T-cell (primary cell): ENCODE measurements at regions not wholly inside any gene's neighbourhood (a gene's known extent, or its start where the extent isn't known, plus 50 kb on each side); places are given as distances from the start of the nearest gene placed in this dataset.

Experiments used
- ATAC-seq, 4 experiments: fragments of 200-7000 bp in 3 of 4; fragments of 150-1000 bp in 1 of 4; cut with Tn5 transposase; replicated peaks in 1 of 4; 1 replicate in 3 of 4; 2 replicates in 1 of 4; pipeline ENCODE4 v1.10.0; 2021; ENCODE audit warnings: moderate library complexity in 3 of 4, mild to moderate bottlenecking in 2 of 4, moderate number of reproducible peaks in 1 of 4
- CTCF ChIA-PET, 2 donors: fragments of 300-600 bp; sonication (Branson Sonifier 250); formaldehyde crosslinking; loops; one replicate each; lab custom pipeline; 2022; ENCODE audit warnings: antibody characterized with exemption in 2 of 2; lab: Charles Lee
- POLR2A ChIA-PET, 2 donors: fragments of 300-600 bp; sonication (Branson Sonifier 250); formaldehyde crosslinking; loops; one replicate each; lab custom pipeline; 2022; ENCODE audit warnings: antibody characterized with exemption in 2 of 2; lab: Charles Lee
- DNase-seq, 35 experiments: peaks; one replicate each; pipeline versions ENCODE4 v3.0.0 to v3.0.0-alpha.2; 2013 to 2023
- H3K27ac ChIP-seq: one replicate; pipeline ENCODE4 v1.5.1; 2013; ENCODE audit warnings: low read length
- H3K27me3 ChIP-seq, 2 experiments: replicated peaks in 1 of 2; 1 replicate in 1 of 2; 2 replicates in 1 of 2; pipeline versions ENCODE4 v1.6.1 to v1.7.0; 2013; ENCODE audit warnings: low read length in 1 of 2, mixed read lengths in 1 of 2; ENCODE audit not compliant: control insufficient read depth in 2 of 2, insufficient read depth in 2 of 2; ENCODE audit errors: extremely low read depth in 1 of 2
- H3K36me3 ChIP-seq, 2 donors: 1 replicate in 1 of 2; 2 replicates in 1 of 2; pipeline versions ENCODE4 v1.6.1 to v1.7.0; 2013; ENCODE audit warnings: low read length in 1 of 2; ENCODE audit not compliant: control insufficient read depth in 2 of 2, insufficient read depth in 1 of 2; ENCODE audit errors: extremely low read depth in 1 of 2
- H3K4me1 ChIP-seq, 2 experiments: 1 replicate in 1 of 2; 2 replicates in 1 of 2; pipeline versions ENCODE4 v1.6.1 to v1.7.0; 2013; ENCODE audit warnings: low read length in 2 of 2, mixed read lengths in 1 of 2; ENCODE audit not compliant: insufficient read depth in 2 of 2, control insufficient read depth in 1 of 2; ENCODE audit errors: extremely low read depth in 1 of 2
- H3K4me3 ChIP-seq, 2 donors: 1 replicate in 1 of 2; 2 replicates in 1 of 2; pipeline versions ENCODE4 v1.5.1 to v1.7.0; 2013; ENCODE audit warnings: mild to moderate bottlenecking in 2 of 2, low read length in 1 of 2, moderate library complexity in 1 of 2; ENCODE audit not compliant: control insufficient read depth in 1 of 2; ENCODE audit errors: extremely low read depth in 1 of 2
- H3K9me3 ChIP-seq: 2 replicates; pipeline ENCODE4 v1.7.0; 2013
- H3K27ac Mint-ChIP-seq, 2 donors: one replicate each; pipeline ENCODE4 v1.8.0; 2020 to 2021; ENCODE audit warnings: mild to moderate bottlenecking in 2 of 2, mixed read lengths in 2 of 2
- H3K27me3 Mint-ChIP-seq, 2 donors: one replicate each; pipeline ENCODE4 v1.8.0; 2021 to 2022; ENCODE audit warnings: mixed read lengths in 2 of 2
- H3K36me3 Mint-ChIP-seq: one replicate; pipeline ENCODE4 v1.8.0; 2021; ENCODE audit warnings: mixed read lengths
- H3K4me1 Mint-ChIP-seq, 3 donors: one replicate each; pipeline ENCODE4 v1.8.0; 2020 to 2022; ENCODE audit warnings: mixed read lengths in 3 of 3, mild to moderate bottlenecking in 1 of 3
- H3K4me3 Mint-ChIP-seq, 3 donors: one replicate each; pipeline ENCODE4 v1.8.0; 2020 to 2022; ENCODE audit warnings: mild to moderate bottlenecking in 3 of 3, mixed read lengths in 3 of 3, moderate library complexity in 3 of 3
- H3K9me3 Mint-ChIP-seq, 3 donors: one replicate each; pipeline ENCODE4 v1.8.0; 2020 to 2022; ENCODE audit warnings: mixed read lengths in 3 of 3
- WGBS: methylation state at CpG from one replicate; pipeline ENCODE4 v1.1.5; 2013; ENCODE audit warnings: missing lambda C conversion rate; ENCODE audit not compliant: insufficient coverage; 5-methylcytosine and 5-hydroxymethylcytosine counted together

DNA sequence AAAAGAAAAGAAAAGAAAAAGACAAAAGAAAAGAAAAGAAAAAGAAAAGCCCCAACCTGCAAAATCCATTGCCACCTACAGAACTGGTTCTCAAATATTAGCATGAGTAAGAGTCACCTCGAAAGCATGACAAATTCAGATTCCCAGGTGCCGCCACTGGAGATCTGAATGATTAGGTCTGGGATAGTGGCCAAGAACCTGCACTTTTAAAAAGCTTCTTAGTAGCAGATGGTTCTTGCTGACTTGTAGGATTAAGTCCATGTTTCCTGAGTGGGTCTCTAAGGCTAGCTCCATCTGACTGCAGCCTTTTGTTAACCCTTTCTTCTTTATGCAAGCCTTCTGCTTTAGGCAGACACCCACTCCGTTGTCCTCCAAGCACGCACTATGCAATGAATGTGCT lies 178.5 kb upstream of the CDH18 start:
- ChIA-PET CTCF (no interaction called here), POLR2A (no interaction called here)
- no peak for ATAC-seq
- Mint-ChIP-seq H3K27ac (no peak overlapping the region), H3K4me1 (no peaks in the 10 kb centered on the region), H3K27me3 (no peaks in the 10 kb centered on the region), H3K36me3 (no peaks in the 10 kb centered on the region), H3K9me3 (peaks cover 0 to 5% (median 3%) of the 10 kb centered on the region in 3 donors), H3K4me3 (no peak overlapping the region)
- Histone ChIP-seq H3K27me3 (no peaks in the 10 kb centered on the region), H3K9me3 (no peaks in the 10 kb centered on the region), H3K4me1 (no peaks in the 10 kb centered on the region), H3K27ac (no peak overlapping the region), H3K36me3 (no peaks in the 10 kb centered on the region), H3K4me3 (no peak overlapping the region)
- WGBS: 100% methylated on average over 1 of the region's 4 CpGs
- DNase-seq: no peak

GRCh38 chr5:20158006-20158405 lies 170.0 kb upstream of the CDH18 start:
- no peaks in the 10 kb centered on the region for H3K36me3 ChIP-seq
- no peak overlapping the region for H3K4me3 ChIP-seq
- no peak for ATAC-seq
- no peaks in the 10 kb centered on the region for H3K27me3 ChIP-seq
- ChIA-PET CTCF (no interaction called here), POLR2A (no interaction called here)
- peaks cover 3% of the 10 kb centered on the region for H3K9me3 ChIP-seq
- no peak overlapping the region for H3K27ac ChIP-seq
- H3K4me3 Mint-ChIP-seq: no peak overlapping the region
- H3K27ac Mint-ChIP-seq: no peak overlapping the region
- no peak for DNase-seq
- H3K27me3 Mint-ChIP-seq: no peaks in the 10 kb centered on the region
- WGBS: no CpG with 5 or more reads among the region's 1 CpG
- no peaks in the 10 kb centered on the region for H3K4me1 Mint-ChIP-seq
- peaks cover 20 to 26% (median 26%) of the 10 kb centered on the region in 3 donors for H3K9me3 Mint-ChIP-seq
- no peaks in the 10 kb centered on the region for H3K4me1 ChIP-seq
- no peaks in the 10 kb centered on the region for H3K36me3 Mint-ChIP-seq

- H3K4me1 Mint-ChIP-seq: no peaks in the 10 kb centered on the region
- H3K9me3 ChIP-seq: peaks cover 3% of the 10 kb centered on the region
- peaks cover 20 to 26% (median 26%) of the 10 kb centered on the region in 3 donors for H3K9me3 Mint-ChIP-seq
- no peaks in the 10 kb centered on the region for H3K4me1 ChIP-seq
- no peak overlapping the region for H3K4me3 ChIP-seq
- ChIA-PET CTCF (no interaction called here), POLR2A (no interaction called here)
- H3K4me3 Mint-ChIP-seq: no peak overlapping the region
- H3K36me3 Mint-ChIP-seq: no peaks in the 10 kb centered on the region
- no peaks in the 10 kb centered on the region for H3K36me3 ChIP-seq
- no peak for DNase-seq
- no peaks in the 10 kb centered on the region for H3K27me3 ChIP-seq
- ATAC-seq: no peak
- no peak overlapping the region for H3K27ac ChIP-seq
- H3K27ac Mint-ChIP-seq: no peak overlapping the region
- no CpG with 5 or more reads among the region's 2 CpGs for WGBS
- H3K27me3 Mint-ChIP-seq: no peaks in the 10 kb centered on the region
These were observed 169.1 kb upstream of the CDH18 start for GRCh38 chr5:20157089-20157488.

DNA sequence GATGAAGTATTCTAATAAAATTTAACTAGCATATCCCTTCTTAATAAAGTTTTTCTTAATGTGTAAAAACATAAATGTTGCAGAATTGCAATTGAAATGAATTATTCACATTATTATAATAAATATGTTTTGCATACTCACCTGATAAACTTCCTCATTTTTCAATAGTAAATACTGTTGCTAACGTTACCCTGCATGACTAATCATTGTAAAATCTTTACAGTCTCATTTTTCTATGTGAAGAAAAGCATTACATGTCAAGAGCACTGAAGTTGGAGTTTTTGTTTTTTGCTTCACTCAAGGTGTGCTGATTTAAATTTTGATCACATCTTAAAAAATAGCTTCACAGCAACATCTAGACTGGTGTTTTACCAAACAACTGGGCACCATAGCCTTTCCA lies 157.2 kb upstream of the CDH18 start:
- Mint-ChIP-seq H3K4me3 (no peak overlapping the region), H3K9me3 (peaks cover 16 to 39% (median 25%) of the 10 kb centered on the region in 3 donors), H3K27me3 (no peaks in the 10 kb centered on the region), H3K36me3 (no peaks in the 10 kb centered on the region), H3K27ac (no peak overlapping the region), H3K4me1 (no peaks in the 10 kb centered on the region)
- POLR2A ChIA-PET: no interaction called here
- Histone ChIP-seq H3K4me3 (no peak overlapping the region), H3K4me1 (no peaks in the 10 kb centered on the region), H3K36me3 (no peaks in the 10 kb centered on the region), H3K9me3 (no peaks in the 10 kb centered on the region), H3K27ac (no peak overlapping the region), H3K27me3 (no peaks in the 10 kb centered on the region)
- DNase-seq: no peak
- WGBS: no CpG with 5 or more reads among the region's 1 CpG
- CTCF ChIA-PET: interaction anchor here in 1 of 2 donors (0.5 kb wide), 1 partner anchor 1960 kb away, joined by 5 read pairs; no protein-coding TSS in a partner anchor
- no peak for ATAC-seq

- Histone ChIP-seq H3K4me1 (no peaks in the 10 kb centered on the region), H3K4me3 (no peak overlapping the region), H3K36me3 (no peaks in the 10 kb centered on the region), H3K9me3 (no peaks in the 10 kb centered on the region), H3K27me3 (no peaks in the 10 kb centered on the region), H3K27ac (no peak overlapping the region)
- ATAC-seq (no peak), DNase-seq (no peak)
- Mint-ChIP-seq H3K4me1 (no peaks in the 10 kb centered on the region), H3K36me3 (no peaks in the 10 kb centered on the region), H3K9me3 (peaks cover 16 to 45% (median 26%) of the 10 kb centered on the region in 3 donors), H3K4me3 (no peak overlapping the region), H3K27ac (no peak overlapping the region), H3K27me3 (no peaks in the 10 kb centered on the region)
- CTCF ChIA-PET: no interaction called here
- POLR2A ChIA-PET: interaction anchor here in 1 of 2 donors (0.5 kb wide), 1 partner anchor 26 kb away, joined by 4 read pairs; no protein-coding TSS in a partner anchor
- no CpG with 5 or more reads among the region's 3 CpGs for WGBS
These were observed 141.5 kb upstream of the CDH18 start for GRCh38 chr5:20129501-20129900.

GRCh38 chr5:20128343-20128742 lies 140.3 kb upstream of the CDH18 start:
- peaks cover 9 to 40% (median 28%) of the 10 kb centered on the region in 3 donors for H3K9me3 Mint-ChIP-seq
- no peaks in the 10 kb centered on the region for H3K9me3 ChIP-seq
- H3K36me3 Mint-ChIP-seq: no peaks in the 10 kb centered on the region
- H3K4me1 ChIP-seq: no peaks in the 10 kb centered on the region
- no peak overlapping the region for H3K4me3 Mint-ChIP-seq
- DNase-seq (no peak), ATAC-seq (no peak)
- no CpG with 5 or more reads among the region's 1 CpG for WGBS
- H3K4me3 ChIP-seq: no peak overlapping the region
- no peak overlapping the region for H3K27ac Mint-ChIP-seq
- H3K27me3 ChIP-seq: no peaks in the 10 kb centered on the region
- ChIA-PET CTCF (no interaction called here), POLR2A (no interaction called here)
- no peaks in the 10 kb centered on the region for H3K4me1 Mint-ChIP-seq
- H3K27ac ChIP-seq: no peak overlapping the region
- H3K36me3 ChIP-seq: no peaks in the 10 kb centered on the region
- no peaks in the 10 kb centered on the region for H3K27me3 Mint-ChIP-seq

DNA sequence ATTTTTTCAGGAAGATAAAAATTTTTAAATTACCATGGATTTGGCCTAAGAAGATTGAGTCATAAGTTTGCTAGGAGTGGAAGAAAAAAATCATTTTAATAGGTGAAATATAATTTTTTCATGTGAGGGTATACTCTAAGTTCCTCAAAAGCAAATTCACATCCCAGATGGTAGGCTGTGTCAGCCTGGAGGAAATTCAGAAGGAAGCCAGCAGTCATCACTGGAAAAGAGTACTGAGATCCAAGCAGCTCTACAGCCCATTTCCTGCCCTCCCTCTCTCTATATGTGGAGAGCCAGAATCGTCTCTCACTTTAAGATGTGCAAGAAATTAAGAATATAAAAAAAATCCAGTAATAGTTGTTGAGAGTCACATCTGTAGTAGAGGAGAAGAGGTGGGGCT lies 126.5 kb upstream of the CDH18 start:
- H3K27ac Mint-ChIP-seq: no peak overlapping the region
- Histone ChIP-seq H3K36me3 (no peaks in the 10 kb centered on the region), H3K27me3 (no peaks in the 10 kb centered on the region), H3K27ac (no peak overlapping the region), H3K4me3 (no peak overlapping the region), H3K4me1 (no peaks in the 10 kb centered on the region), H3K9me3 (no peaks in the 10 kb centered on the region)
- no peaks in the 10 kb centered on the region for H3K27me3 Mint-ChIP-seq
- H3K9me3 Mint-ChIP-seq: peaks cover 4 to 25% (median 16%) of the 10 kb centered on the region in 3 donors
- ATAC-seq (no peak), DNase-seq (no peak)
- no peaks in the 10 kb centered on the region for H3K4me1 Mint-ChIP-seq
- H3K36me3 Mint-ChIP-seq: no peaks in the 10 kb centered on the region
- no peak overlapping the region for H3K4me3 Mint-ChIP-seq
- WGBS: no CpG with 5 or more reads among the region's 1 CpG
- ChIA-PET CTCF (no interaction called here), POLR2A (no interaction called here)
